ENCODE measurements at regions not wholly inside any gene's neighbourhood (a gene's known extent, or its start where the extent isn't known, plus 50 kb on each side); places are given as distances from the start of the nearest gene placed in this dataset.

DNA sequence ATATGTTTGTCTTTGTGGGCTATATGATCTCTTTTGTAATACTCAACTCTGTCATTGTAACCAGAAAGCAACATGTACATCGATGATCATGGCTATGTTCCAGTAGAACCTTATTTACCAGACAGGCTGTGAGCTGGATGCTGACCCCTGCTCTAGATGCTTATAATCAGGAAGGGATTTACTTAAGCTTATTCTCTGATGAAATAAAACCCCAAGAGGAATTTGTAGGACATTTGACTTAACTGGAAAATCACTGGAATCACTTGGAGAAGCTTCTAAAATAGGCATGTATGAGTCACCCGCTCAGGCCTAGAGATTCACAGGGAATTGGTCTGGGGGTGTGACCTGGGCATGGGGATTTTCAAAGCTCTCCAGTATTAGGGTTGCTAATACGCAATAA is 285.8 kb upstream of the ZNF608 start:
- no peak for TF ChIP-seq CTCF (IDR thresholded peaks at IDR 0.05; ENCODE audit: extremely low read depth in 1 of 2, insufficient read depth in 1 of 2, low read depth in 1 of 2, low read length in 2 of 2)
- no peak for TF ChIP-seq POLR2AphosphoS5 (IDR thresholded peaks at IDR 0.05; ENCODE audit: insufficient read depth, low read depth, low read length)
- TF ChIP-seq MYC (IDR thresholded peaks at IDR 0.05; ENCODE audit: low read depth, low read length) = no peak
- TF ChIP-seq EZH2 (IDR thresholded peaks at IDR 0.05; ENCODE audit: borderline replicate concordance, low read depth, low read length, severe bottlenecking) = no peak
- no peak for TF ChIP-seq POLR2A (IDR thresholded peaks at IDR 0.05; ENCODE audit: low read depth, low read length)

All from endothelial cell of umbilical vein (primary cell).